ENCODE measurements at regions not wholly inside any gene's neighbourhood (a gene's known extent, or its start where the extent isn't known, plus 50 kb on each side); places are given as distances from the start of the nearest gene placed in this dataset.

- TF ChIP-seq TARDBP (IDR thresholded peaks at IDR 0.05): no peak
- no peak for TF ChIP-seq ELF4 (IDR thresholded peaks at IDR 0.05)
Observed at GRCh38 chr7:145681646-145682045, 435.0 kb upstream of the CNTNAP2 start.
